ENCODE measurements at regions not wholly inside any gene's neighbourhood (a gene's known extent, or its start where the extent isn't known, plus 50 kb on each side); places are given as distances from the start of the nearest gene placed in this dataset.
A peak's percentile ranks its signal among the peaks of the same experiment; 100 is the strongest.

GRCh38 chr21:36640721-36641244, 58.1 kb upstream of the SIM2 start:
- TF ChIP-seq, protein P1, sequence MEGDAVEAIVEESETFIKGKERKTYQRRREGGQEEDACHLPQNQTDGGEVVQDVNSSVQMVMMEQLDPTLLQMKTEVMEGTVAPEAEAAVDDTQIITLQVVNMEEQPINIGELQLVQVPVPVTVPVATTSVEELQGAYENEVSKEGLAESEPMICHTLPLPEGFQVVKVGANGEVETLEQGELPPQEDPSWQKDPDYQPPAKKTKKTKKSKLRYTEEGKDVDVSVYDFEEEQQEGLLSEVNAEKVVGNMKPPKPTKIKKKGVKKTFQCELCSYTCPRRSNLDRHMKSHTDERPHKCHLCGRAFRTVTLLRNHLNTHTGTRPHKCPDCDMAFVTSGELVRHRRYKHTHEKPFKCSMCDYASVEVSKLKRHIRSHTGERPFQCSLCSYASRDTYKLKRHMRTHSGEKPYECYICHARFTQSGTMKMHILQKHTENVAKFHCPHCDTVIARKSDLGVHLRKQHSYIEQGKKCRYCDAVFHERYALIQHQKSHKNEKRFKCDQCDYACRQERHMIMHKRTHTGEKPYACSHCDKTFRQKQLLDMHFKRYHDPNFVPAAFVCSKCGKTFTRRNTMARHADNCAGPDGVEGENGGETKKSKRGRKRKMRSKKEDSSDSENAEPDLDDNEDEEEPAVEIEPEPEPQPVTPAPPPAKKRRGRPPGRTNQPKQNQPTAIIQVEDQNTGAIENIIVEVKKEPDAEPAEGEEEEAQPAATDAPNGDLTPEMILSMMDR (conservative IDR thresholded peaks at IDR 0.05; ENCODE audit: low read length) = 0 out of 2 replicates have a peak, but pooled peaks have one; percentile 19
- no peak for TF ChIP-seq EZH2phosphoT487 (IDR thresholded peaks at IDR 0.05; ENCODE audit: borderline replicate concordance, low read depth, low read length)

Data from OCI-LY7 (cell line).